Smooth muscle cell (in vitro differentiated cells): ENCODE measurements at regions not wholly inside any gene's neighbourhood (a gene's known extent, or its start where the extent isn't known, plus 50 kb on each side); places are given as distances from the start of the nearest gene placed in this dataset.

Experiments used
- DNase-seq: peaks from one replicate; lab custom pipeline; 2025; ENCODE audit not compliant: unreplicated experiment; lab: John Stamatoyannopoulos, UW
- H2AFZ ChIP-seq: fragments of 200-600 bp; sonication (generic); 2 replicates; pipeline ENCODE4 v1.6.0; 2016; ENCODE audit warnings: antibody characterized with exemption, low read depth, mild to moderate bottlenecking
- H3F3A ChIP-seq: fragments of 200-600 bp; sonication (generic); 2 replicates; pipeline ENCODE4 v1.6.0; 2017; ENCODE audit warnings: antibody characterized with exemption, low read depth
- H3K27ac ChIP-seq: fragments of 200-600 bp; sonication (generic); 2 replicates; pipeline ENCODE4 v1.5.1; 2016; ENCODE audit warnings: low read depth, mild to moderate bottlenecking
- H3K27me3 ChIP-seq: fragments of 200-600 bp; sonication (generic); 2 replicates; pipeline ENCODE4 v1.6.1; 2016; ENCODE audit warnings: low read depth, mild to moderate bottlenecking
- H3K36me3 ChIP-seq: fragments of 200-600 bp; sonication (generic); 2 replicates; pipeline ENCODE4 v1.5.1; 2016; ENCODE audit warnings: low read depth
- H3K4me1 ChIP-seq: fragments of 200-600 bp; sonication (generic); 2 replicates; pipeline ENCODE4 v1.5.1; 2016; ENCODE audit warnings: low read depth
- H3K4me2 ChIP-seq: fragments of 200-600 bp; sonication (generic); 2 replicates; pipeline ENCODE4 v1.6.0; 2016; ENCODE audit warnings: mild to moderate bottlenecking
- H3K4me3 ChIP-seq: fragments of 200-600 bp; sonication (generic); 2 replicates; pipeline ENCODE4 v1.5.1; 2016; ENCODE audit warnings: mild to moderate bottlenecking
- H3K79me2 ChIP-seq: fragments of 200-600 bp; sonication (generic); 2 replicates; pipeline ENCODE4 v1.6.0; 2016; ENCODE audit warnings: low read depth, mild to moderate bottlenecking
- H3K9ac ChIP-seq: fragments of 200-600 bp; sonication (generic); 2 replicates; pipeline ENCODE4 v1.6.0; 2016; ENCODE audit warnings: low read depth
- H3K9me3 ChIP-seq: fragments of 200-600 bp; sonication (generic); replicated peaks from 2 replicates; pipeline ENCODE4 v1.5.1; 2016; ENCODE audit warnings: low read depth
- H4K20me1 ChIP-seq: fragments of 200-600 bp; sonication (generic); 2 replicates; pipeline ENCODE4 v1.6.0; 2016; ENCODE audit warnings: low read depth
- WGBS: methylation state at CpG from one replicate; pipeline ENCODE4 v1.1.7; 2016; ENCODE audit warnings: low lambda C conversion rate; 5-methylcytosine and 5-hydroxymethylcytosine counted together
- TF ChIP-seq, protein P1 (sequence below): fragments of 200-600 bp; sonication (generic); IDR thresholded peaks from 2 replicates; pipeline ENCODE4 v1.5.1; 2017; ENCODE audit warnings: borderline replicate concordance, mild to moderate bottlenecking, antibody characterized with exemption; ENCODE audit not compliant: insufficient read depth, poor library complexity, severe bottlenecking

DNA sequence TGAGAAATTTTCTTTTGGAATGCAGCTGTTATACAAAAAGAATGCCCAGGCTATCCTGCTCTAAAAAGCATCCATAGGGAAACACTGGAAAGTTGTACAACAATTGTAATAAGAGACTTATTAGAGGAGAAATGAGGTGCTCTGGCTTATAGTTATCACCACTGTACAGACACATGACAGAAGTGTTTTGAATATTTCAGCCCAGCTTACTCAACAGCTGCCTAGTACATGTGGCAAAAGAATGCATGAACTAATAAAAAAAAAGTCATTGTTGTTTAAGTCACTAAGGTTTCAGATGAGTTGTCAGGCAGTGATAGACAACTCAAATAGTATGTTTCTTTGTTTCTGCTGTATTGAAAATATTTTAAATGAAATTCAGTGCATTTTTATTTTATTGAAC, 307.7 kb downstream of the GPM6A start:
- no peak overlapping the region for H2AFZ ChIP-seq
- TF ChIP-seq, protein P1, sequence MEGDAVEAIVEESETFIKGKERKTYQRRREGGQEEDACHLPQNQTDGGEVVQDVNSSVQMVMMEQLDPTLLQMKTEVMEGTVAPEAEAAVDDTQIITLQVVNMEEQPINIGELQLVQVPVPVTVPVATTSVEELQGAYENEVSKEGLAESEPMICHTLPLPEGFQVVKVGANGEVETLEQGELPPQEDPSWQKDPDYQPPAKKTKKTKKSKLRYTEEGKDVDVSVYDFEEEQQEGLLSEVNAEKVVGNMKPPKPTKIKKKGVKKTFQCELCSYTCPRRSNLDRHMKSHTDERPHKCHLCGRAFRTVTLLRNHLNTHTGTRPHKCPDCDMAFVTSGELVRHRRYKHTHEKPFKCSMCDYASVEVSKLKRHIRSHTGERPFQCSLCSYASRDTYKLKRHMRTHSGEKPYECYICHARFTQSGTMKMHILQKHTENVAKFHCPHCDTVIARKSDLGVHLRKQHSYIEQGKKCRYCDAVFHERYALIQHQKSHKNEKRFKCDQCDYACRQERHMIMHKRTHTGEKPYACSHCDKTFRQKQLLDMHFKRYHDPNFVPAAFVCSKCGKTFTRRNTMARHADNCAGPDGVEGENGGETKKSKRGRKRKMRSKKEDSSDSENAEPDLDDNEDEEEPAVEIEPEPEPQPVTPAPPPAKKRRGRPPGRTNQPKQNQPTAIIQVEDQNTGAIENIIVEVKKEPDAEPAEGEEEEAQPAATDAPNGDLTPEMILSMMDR: no peak
- no peak overlapping the region for H3K9ac ChIP-seq
- H3F3A ChIP-seq: no peaks in the 10 kb centered on the region
- H3K27ac ChIP-seq: no peak overlapping the region
- no peak for DNase-seq
- no peaks in the 10 kb centered on the region for H3K79me2 ChIP-seq
- no peak overlapping the region for H3K4me2 ChIP-seq
- no peaks in the 10 kb centered on the region for H3K36me3 ChIP-seq
- no peaks in the 10 kb centered on the region for H3K9me3 ChIP-seq
- no peaks in the 10 kb centered on the region for H3K4me1 ChIP-seq
- no peaks in the 10 kb centered on the region for H3K27me3 ChIP-seq
- H4K20me1 ChIP-seq: no peaks in the 10 kb centered on the region
- H3K4me3 ChIP-seq: no peak overlapping the region

DNA sequence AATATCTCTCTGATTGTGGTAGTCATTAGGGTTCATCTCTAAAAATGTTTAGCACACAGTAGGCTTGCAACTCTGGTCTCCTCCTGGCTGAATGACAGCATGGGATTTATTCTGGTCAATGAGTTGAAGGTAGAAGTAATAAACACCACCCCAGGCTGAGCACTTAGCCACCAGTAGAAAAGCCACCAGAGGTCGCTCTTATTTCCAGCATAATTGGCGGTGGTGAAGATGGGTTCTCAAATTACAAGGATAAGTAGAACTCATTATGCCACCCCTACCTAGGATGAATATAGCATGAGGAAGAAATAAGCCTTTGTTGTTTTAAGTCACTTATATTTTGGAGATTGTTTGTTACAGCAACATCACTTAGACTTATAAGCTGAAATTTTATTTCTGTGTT, 302.7 kb downstream of the GPM6A start:
- Histone ChIP-seq H4K20me1 (no peaks in the 10 kb centered on the region), H3K4me3 (no peak overlapping the region), H3F3A (no peaks in the 10 kb centered on the region), H3K36me3 (no peaks in the 10 kb centered on the region), H3K27ac (no peak overlapping the region), H2AFZ (no peak overlapping the region), H3K9me3 (no peaks in the 10 kb centered on the region), H3K4me1 (no peaks in the 10 kb centered on the region), H3K4me2 (no peak overlapping the region), H3K9ac (no peak overlapping the region), H3K27me3 (no peaks in the 10 kb centered on the region), H3K79me2 (no peaks in the 10 kb centered on the region)
- no peak for DNase-seq
- WGBS: 38% methylated on average over 2 of the region's 2 CpGs
- TF ChIP-seq, protein P1: no peak

DNA sequence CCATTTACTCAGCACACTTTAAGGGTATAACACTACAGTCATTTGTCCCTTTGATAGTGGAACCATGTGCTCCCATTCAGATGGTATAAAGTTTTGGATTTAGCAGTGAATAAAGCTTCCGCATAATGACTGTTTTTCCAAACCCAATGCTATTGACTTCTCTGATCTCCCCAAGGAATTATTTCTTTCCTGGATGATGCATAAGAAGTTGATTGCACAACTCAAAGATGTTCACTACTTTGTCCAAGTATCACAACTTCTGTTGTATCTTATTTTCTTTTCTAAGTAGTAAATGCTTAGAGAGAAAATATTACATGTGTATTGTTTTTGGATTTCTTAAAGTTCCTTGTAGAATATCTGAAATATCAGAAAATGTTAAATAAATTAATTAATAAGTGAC, 300.2 kb downstream of the GPM6A start:
- DNase-seq: no peak
- Histone ChIP-seq H3K27me3 (no peaks in the 10 kb centered on the region), H3K27ac (no peak overlapping the region), H3K4me1 (no peaks in the 10 kb centered on the region), H3K4me2 (no peak overlapping the region), H2AFZ (no peak overlapping the region), H3K4me3 (no peak overlapping the region), H4K20me1 (no peaks in the 10 kb centered on the region), H3K9ac (no peak overlapping the region), H3K9me3 (no peaks in the 10 kb centered on the region), H3K79me2 (no peaks in the 10 kb centered on the region), H3K36me3 (no peaks in the 10 kb centered on the region), H3F3A (no peaks in the 10 kb centered on the region)
- TF ChIP-seq, protein P1: no peak
- WGBS: 94% methylated on average over 1 of the region's 1 CpG

DNA sequence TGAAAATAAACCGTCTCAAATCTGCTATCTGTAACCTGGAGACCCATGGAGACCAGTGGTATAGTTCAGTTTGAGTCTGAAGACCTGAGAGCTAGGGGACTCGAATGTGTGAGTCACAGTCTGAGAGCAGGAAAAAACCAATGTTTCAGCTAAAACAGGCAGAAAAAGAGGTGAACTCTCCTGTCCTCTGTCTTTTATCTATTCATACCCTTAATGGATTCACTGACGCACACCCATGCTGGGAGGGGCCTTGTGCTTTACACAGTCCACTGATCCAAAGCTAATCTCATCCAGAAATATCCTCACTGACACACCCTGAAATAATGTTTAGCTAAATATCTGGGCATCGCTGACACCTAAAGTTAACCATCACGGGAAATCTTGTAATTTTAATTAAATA, 297.9 kb downstream of the GPM6A start:
- H3K9me3 ChIP-seq: no peaks in the 10 kb centered on the region
- TF ChIP-seq, protein P1: no peak
- no peaks in the 10 kb centered on the region for H3K27me3 ChIP-seq
- H3K27ac ChIP-seq: no peak overlapping the region
- 85% methylated on average over 5 of the region's 5 CpGs for WGBS
- H3F3A ChIP-seq: no peaks in the 10 kb centered on the region
- H4K20me1 ChIP-seq: no peaks in the 10 kb centered on the region
- no peaks in the 10 kb centered on the region for H3K4me1 ChIP-seq
- no peak overlapping the region for H3K4me2 ChIP-seq
- H3K36me3 ChIP-seq: no peaks in the 10 kb centered on the region
- no peak overlapping the region for H3K9ac ChIP-seq
- H3K4me3 ChIP-seq: no peak overlapping the region
- DNase-seq: no peak
- H3K79me2 ChIP-seq: no peaks in the 10 kb centered on the region
- H2AFZ ChIP-seq: no peak overlapping the region
